ENCODE measurements at regions not wholly inside any gene's neighbourhood (a gene's known extent, or its start where the extent isn't known, plus 50 kb on each side); places are given as distances from the start of the nearest gene placed in this dataset.

- H3K4me3 ChIP-seq (ENCODE audit: low read depth, low read length): no peak overlapping the region
- no peak for DNase-seq (ENCODE audit: low read depth, low spot score)
- TF ChIP-seq CTCF (IDR thresholded peaks at IDR 0.05; ENCODE audit: low read depth, low read length): no peak
- in situ Hi-C loops (cut with HindIII; ENCODE audit: low sequenced_read_pairs): no loop called here
Observed at GRCh38 chr2:20539776-20540586, 93.1 kb downstream of the RHOB start.

- DNase-seq (ENCODE audit: low read depth, low spot score): no peak
- H3K4me3 ChIP-seq (ENCODE audit: low read depth, low read length): no peak overlapping the region
- in situ Hi-C loops (cut with HindIII; ENCODE audit: low sequenced_read_pairs): no loop called here
- no peak for TF ChIP-seq CTCF (IDR thresholded peaks at IDR 0.05; ENCODE audit: low read depth, low read length)
Observed at GRCh38 chr2:20540587-20541293, 93.9 kb downstream of the RHOB start.

- no peak for TF ChIP-seq CTCF (IDR thresholded peaks at IDR 0.05; ENCODE audit: low read depth, low read length)
- in situ Hi-C loops (cut with HindIII; ENCODE audit: low sequenced_read_pairs): no loop called here
Observed at GRCh38 chr2:20541294-20541640, 94.4 kb downstream of the RHOB start.

GRCh38 chr2:20541651-20542050, 94.8 kb downstream of the RHOB start:
- no peak for TF ChIP-seq CTCF (IDR thresholded peaks at IDR 0.05; ENCODE audit: low read depth, low read length)
- H3K4me3 ChIP-seq (ENCODE audit: low read depth, low read length): no peak overlapping the region
- DNase-seq (ENCODE audit: low read depth, low spot score): no peak
- in situ Hi-C loops (cut with HindIII; ENCODE audit: low sequenced_read_pairs): no loop called here

More at GRCh38 chr2:20541294-20541640, 94.4 kb downstream of the RHOB start:
- DNase-seq (ENCODE audit: low read depth, low spot score): no peak
- H3K4me3 ChIP-seq (ENCODE audit: low read depth, low read length): no peak overlapping the region

GRCh38 chr2:20542269-20542668, 95.4 kb downstream of the RHOB start:
- DNase-seq (ENCODE audit: low read depth, low spot score): no peak
- no peak for TF ChIP-seq CTCF (IDR thresholded peaks at IDR 0.05; ENCODE audit: low read depth, low read length)
- H3K4me3 ChIP-seq (ENCODE audit: low read depth, low read length): no peak overlapping the region
- in situ Hi-C loops (cut with HindIII; ENCODE audit: low sequenced_read_pairs): no loop called here

GRCh38 chr2:20542746-20543468, 96.0 kb downstream of the RHOB start:
- peak; percentile 69 for DNase-seq (ENCODE audit: low read depth, low spot score)
- H3K4me3 ChIP-seq (ENCODE audit: low read depth, low read length): no peak overlapping the region
- in situ Hi-C loops (cut with HindIII; ENCODE audit: low sequenced_read_pairs): no loop called here
- TF ChIP-seq CTCF (IDR thresholded peaks at IDR 0.05; ENCODE audit: low read depth, low read length): no peak
